ENCODE measurements at regions not wholly inside any gene's neighbourhood (a gene's known extent, or its start where the extent isn't known, plus 50 kb on each side); places are given as distances from the start of the nearest gene placed in this dataset.

DNA sequence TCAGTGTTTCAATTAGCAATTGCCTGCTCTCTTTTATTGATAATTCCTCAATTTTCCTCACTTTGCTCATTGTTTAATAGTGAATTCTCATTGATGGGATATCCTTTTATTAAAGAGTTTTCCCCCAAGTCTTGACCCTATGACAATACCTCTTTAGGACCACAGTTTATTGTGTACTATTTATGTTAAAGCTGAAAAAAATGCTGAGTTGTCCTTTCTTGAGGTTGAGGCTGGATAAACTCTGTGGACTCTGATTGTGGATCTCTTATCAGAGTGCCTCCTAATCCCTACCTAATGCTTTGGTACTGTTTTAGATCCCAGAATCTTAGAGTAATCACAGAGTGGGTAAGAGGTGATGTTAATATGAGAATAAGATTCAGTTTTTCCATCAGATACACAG lies 416.3 kb upstream of the GBE1 start:
- Histone ChIP-seq H3K9ac (ENCODE audit: insufficient read depth in 1 of 2, low read depth in 2 of 2, low read length in 2 of 2) (no peak overlapping the region), H2AFZ (ENCODE audit: low read depth, low read length) (no peak overlapping the region), H3K27ac (ENCODE audit: extremely low read depth, low read depth, low read length) (no peak overlapping the region), H3K4me2 (ENCODE audit: insufficient read depth, low read length) (no peak overlapping the region), H4K20me1 (replicated peaks; ENCODE audit: control insufficient read depth, insufficient read depth, low read length) (no peaks in the 10 kb centered on the region), H3K36me3 (ENCODE audit: control insufficient read depth, insufficient read depth, low read length) (no peaks in the 10 kb centered on the region), H3K79me2 (ENCODE audit: control insufficient read depth, insufficient read depth, low read length) (no peaks in the 10 kb centered on the region), H3K4me1 (replicated peaks in 1 of 2; ENCODE audit: control insufficient read depth in 2 of 2, insufficient read depth in 2 of 2, low read length in 2 of 2) (no peaks in the 10 kb centered on the region), H3K27me3 (ENCODE audit: control insufficient read depth in 2 of 2, insufficient read depth in 2 of 2, low read length in 2 of 2) (no peaks in the 10 kb centered on the region), H3K9me3 (replicated peaks; ENCODE audit: control insufficient read depth, insufficient read depth, low read depth, low read length) (no peaks in the 10 kb centered on the region), H3K4me3 (no peak overlapping the region), H3K9me1 (ENCODE audit: control insufficient read depth, insufficient read depth, low read length) (no peaks in the 10 kb centered on the region)
- FAIRE-seq: no peak
- in situ Hi-C loops (cut with MboI) (no loop called here), intact Hi-C loops (cut with micrococcal nuclease) (no loop called here)
- no peak for ATAC-seq
- ChIA-PET POLR2A (no interaction called here), CTCF (ENCODE audit: low intra/inter-chr PET ratio) (no interaction called here)
- 0 out of 2 replicates have a peak, but pooled peaks have one; percentile 18 for TF ChIP-seq ZNF316 (IDR thresholded peaks at IDR 0.05)
- TF ChIP-seq FOXJ3 (CRISPR knock-in tag; IDR thresholded peaks at IDR 0.05): no peak
- TF ChIP-seq MAFG (tag; conservative IDR thresholded peaks at IDR 0.05): 0 out of 2 replicates have a peak, but pooled peaks have one; percentile 11
- no TSS peak for BruUV-seq (replicated peaks)
- DNase-seq (ENCODE audit: extremely low read depth in 1 of 4, low spot score in 3 of 4): no peak

DNA sequence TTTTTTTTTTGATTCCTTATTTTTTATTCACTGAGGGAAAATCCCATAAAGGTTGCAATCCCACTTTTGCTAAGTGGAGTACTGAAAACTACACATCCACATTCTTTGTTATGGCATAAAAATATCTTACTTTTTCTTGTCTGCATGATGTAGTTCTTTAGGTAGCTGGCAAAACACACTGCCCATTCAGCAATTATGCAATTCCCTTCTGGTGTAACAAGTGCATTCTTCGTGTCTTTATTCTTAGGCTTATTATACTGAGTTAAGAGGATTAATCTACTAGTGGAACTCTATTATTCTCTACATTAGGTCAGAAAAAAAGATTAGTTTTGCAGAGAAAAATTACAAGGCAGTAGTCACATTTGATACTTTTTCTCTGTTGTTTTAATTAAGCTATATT lies 403.8 kb upstream of the GBE1 start:
- Histone ChIP-seq H3K4me2 (ENCODE audit: insufficient read depth, low read length) (no peak overlapping the region), H4K20me1 (replicated peaks; ENCODE audit: control insufficient read depth, insufficient read depth, low read length) (no peaks in the 10 kb centered on the region), H3K27ac (ENCODE audit: extremely low read depth, low read depth, low read length) (no peak overlapping the region), H2AFZ (ENCODE audit: low read depth, low read length) (no peak overlapping the region), H3K79me2 (ENCODE audit: control insufficient read depth, insufficient read depth, low read length) (no peaks in the 10 kb centered on the region), H3K9ac (ENCODE audit: insufficient read depth in 1 of 2, low read depth in 2 of 2, low read length in 2 of 2) (no peak overlapping the region), H3K4me1 (replicated peaks in 1 of 2; ENCODE audit: control insufficient read depth in 2 of 2, insufficient read depth in 2 of 2, low read length in 2 of 2) (no peaks in the 10 kb centered on the region), H3K27me3 (ENCODE audit: control insufficient read depth in 2 of 2, insufficient read depth in 2 of 2, low read length in 2 of 2) (no peaks in the 10 kb centered on the region), H3K9me3 (replicated peaks; ENCODE audit: control insufficient read depth, insufficient read depth, low read depth, low read length) (no peaks in the 10 kb centered on the region), H3K4me3 (no peak overlapping the region), H3K9me1 (ENCODE audit: control insufficient read depth, insufficient read depth, low read length) (no peaks in the 10 kb centered on the region), H3K36me3 (ENCODE audit: control insufficient read depth, insufficient read depth, low read length) (no peaks in the 10 kb centered on the region)
- no TSS peak for BruUV-seq (replicated peaks)
- intact Hi-C loops (cut with micrococcal nuclease) (no loop called here), in situ Hi-C loops (cut with MboI) (no loop called here)
- ChIA-PET CTCF (ENCODE audit: low intra/inter-chr PET ratio) (no interaction called here), POLR2A (no interaction called here)
- FAIRE-seq: no peak
- 0% methylated on average over 1 of the region's 1 CpG for WGBS (ENCODE audit: insufficient coverage, low coverage, missing lambda C conversion rate)
- ATAC-seq: no peak
- DNase-seq (ENCODE audit: extremely low read depth in 1 of 4, low spot score in 3 of 4): no peak
- TF ChIP-seq SIRT6 (IDR thresholded peaks at IDR 0.05; ENCODE audit: low read depth, low read length): no peak
- TF ChIP-seq, protein P1, sequence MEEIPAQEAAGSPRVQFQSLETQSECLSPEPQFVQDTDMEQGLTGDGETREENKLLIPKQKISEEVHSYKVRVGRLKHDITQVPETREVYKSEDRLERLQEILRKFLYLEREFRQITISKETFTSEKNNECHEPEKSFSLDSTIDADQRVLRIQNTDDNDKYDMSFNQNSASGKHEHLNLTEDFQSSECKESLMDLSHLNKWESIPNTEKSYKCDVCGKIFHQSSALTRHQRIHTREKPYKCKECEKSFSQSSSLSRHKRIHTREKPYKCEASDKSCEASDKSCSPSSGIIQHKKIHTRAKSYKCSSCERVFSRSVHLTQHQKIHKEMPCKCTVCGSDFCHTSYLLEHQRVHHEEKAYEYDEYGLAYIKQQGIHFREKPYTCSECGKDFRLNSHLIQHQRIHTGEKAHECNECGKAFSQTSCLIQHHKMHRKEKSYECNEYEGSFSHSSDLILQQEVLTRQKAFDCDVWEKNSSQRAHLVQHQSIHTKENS (CRISPR knock-in tag; IDR thresholded peaks at IDR 0.05): no peak
- TF ChIP-seq NFIC (IDR thresholded peaks at IDR 0.05): no peak
- TF ChIP-seq GTF2E2 (tag; IDR thresholded peaks at IDR 0.05): no peak
- no peak for TF ChIP-seq CC2D1A (IDR thresholded peaks at IDR 0.05)
- TF ChIP-seq MAFF (IDR thresholded peaks at IDR 0.05; ENCODE audit: low read length): no peak
- TF ChIP-seq CXXC5 (CRISPR knock-in tag; IDR thresholded peaks at IDR 0.05): no peak
- no peak for TF ChIP-seq BRF1 (IDR thresholded peaks at IDR 0.05; ENCODE audit: borderline replicate concordance, extremely low read depth, insufficient read length)
- no peak for TF ChIP-seq ZNF197 (CRISPR knock-in tag; IDR thresholded peaks at IDR 0.05; ENCODE audit: low read depth)
- no peak for TF ChIP-seq TEAD4 (IDR thresholded peaks at IDR 0.05; ENCODE audit: low read length)
- TF ChIP-seq TEAD4 (CRISPR knock-in tag; IDR thresholded peaks at IDR 0.05; ENCODE audit: borderline replicate concordance): no peak
- TF ChIP-seq, protein P2, sequence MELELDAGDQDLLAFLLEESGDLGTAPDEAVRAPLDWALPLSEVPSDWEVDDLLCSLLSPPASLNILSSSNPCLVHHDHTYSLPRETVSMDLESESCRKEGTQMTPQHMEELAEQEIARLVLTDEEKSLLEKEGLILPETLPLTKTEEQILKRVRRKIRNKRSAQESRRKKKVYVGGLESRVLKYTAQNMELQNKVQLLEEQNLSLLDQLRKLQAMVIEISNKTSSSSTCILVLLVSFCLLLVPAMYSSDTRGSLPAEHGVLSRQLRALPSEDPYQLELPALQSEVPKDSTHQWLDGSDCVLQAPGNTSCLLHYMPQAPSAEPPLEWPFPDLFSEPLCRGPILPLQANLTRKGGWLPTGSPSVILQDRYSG (tag; conservative IDR thresholded peaks at IDR 0.05; ENCODE audit: low read depth): no peak
- no peak for TF ChIP-seq SMARCE1 (IDR thresholded peaks at IDR 0.05)
- TF ChIP-seq PRMT5 (CRISPR knock-in tag; IDR thresholded peaks at IDR 0.05): no peak
